Epithelial cell of esophagus (primary cell): ENCODE measurements at regions not wholly inside any gene's neighbourhood (a gene's known extent, or its start where the extent isn't known, plus 50 kb on each side); places are given as distances from the start of the nearest gene placed in this dataset.
A peak's percentile ranks its signal among the peaks of the same experiment; 100 is the strongest.

Experiments used
- DNase-seq: peaks from one replicate; pipeline ENCODE4 v3.0.0; 2010; ENCODE audit warnings: low read depth
- H3K4me3 ChIP-seq: 2 replicates; pipeline ENCODE4 v1.5.1; 2011; ENCODE audit warnings: mild to moderate bottlenecking, low read length, control low read depth
- CTCF ChIP-seq: IDR thresholded peaks from 2 replicates; pipeline ENCODE4 v1.5.1; 2011; ENCODE audit warnings: low read depth, mild to moderate bottlenecking, low read length, control low read depth, inconsistent platforms; ENCODE audit not compliant: insufficient read depth; ENCODE audit errors: missing control alignments

DNA sequence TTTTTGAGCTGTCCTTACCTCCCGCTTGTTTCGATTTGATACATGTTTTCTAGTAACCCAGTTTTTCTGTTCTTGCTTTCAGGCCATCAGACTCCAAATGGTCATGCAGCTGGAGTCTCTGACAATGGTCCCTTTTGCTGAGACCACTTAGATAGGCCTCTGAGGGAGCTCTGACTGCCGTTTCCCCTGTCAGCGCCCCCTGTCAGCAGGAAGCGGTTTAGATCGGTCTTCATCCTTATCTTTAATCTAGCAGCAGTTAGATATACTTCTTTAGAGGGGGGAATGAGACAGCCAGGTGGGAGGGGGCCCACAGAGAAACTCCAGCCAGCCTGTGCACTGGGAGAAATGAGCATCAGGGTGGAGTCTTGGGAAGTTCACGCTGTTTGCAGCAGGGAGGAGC lies 457.9 kb downstream of the GPAT3 start:
- H3K4me3 ChIP-seq: no peak overlapping the region
- no peak for DNase-seq
- TF ChIP-seq CTCF: no peak

GRCh38 chr4:83989835-83990234 lies 453.9 kb downstream of the GPAT3 start:
- no peak overlapping the region for H3K4me3 ChIP-seq
- no peak for DNase-seq
- no peak for TF ChIP-seq CTCF

DNA sequence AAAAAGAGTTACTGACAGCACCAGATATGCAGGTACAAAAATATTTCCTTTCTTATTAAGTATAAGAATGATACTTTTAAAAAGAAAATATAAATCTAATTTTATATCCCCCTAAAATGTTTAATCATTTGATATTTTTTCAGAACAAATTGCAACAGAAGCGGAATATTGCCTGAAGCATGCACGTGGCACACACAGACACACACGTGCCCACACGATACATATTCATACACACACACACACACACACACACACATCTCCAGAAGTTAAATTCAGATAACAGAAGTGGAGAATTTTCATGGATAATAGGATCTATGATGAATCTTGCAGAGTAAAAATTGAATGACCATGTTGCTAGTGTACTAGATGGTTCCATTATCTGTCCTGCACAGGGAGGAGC lies 445.2 kb downstream of the GPAT3 start:
- no peak overlapping the region for H3K4me3 ChIP-seq
- no peak for DNase-seq
- no peak for TF ChIP-seq CTCF

- no peak overlapping the region for H3K4me3 ChIP-seq
- TF ChIP-seq CTCF: no peak
- no peak for DNase-seq
Observed at GRCh38 chr4:83979773-83980172, 443.9 kb downstream of the GPAT3 start.

GRCh38 chr4:83974111-83974780 lies 438.3 kb downstream of the GPAT3 start:
- no peak overlapping the region for H3K4me3 ChIP-seq
- peak; percentile 87 for DNase-seq
- no peak for TF ChIP-seq CTCF

DNA sequence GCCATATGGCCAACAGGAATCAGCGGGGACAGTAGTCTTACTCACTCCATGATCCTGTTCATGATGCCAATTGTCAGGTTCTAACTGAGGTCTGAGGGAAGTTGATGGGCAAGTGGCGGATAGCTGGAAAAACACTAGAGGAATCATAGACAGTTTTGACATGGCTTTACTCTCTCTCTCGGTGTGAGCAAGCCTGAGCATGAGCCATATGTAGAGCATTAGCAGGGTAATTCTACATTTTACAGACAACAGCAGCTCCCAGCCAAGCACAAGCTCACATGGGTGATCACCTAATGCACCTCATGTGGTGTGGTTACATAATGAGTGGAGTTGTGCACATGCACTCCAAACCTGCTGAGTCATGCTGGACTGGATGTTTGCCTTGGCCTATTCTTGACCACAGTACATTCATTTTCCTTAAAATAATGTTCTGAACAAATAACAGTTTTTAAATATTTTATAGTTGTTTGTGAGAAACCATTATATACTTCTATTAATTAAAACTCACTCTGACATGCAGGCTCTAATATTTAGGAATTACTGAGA lies 429.2 kb downstream of the GPAT3 start:
- no peak overlapping the region for H3K4me3 ChIP-seq
- DNase-seq: peak; percentile 34
- no peak for TF ChIP-seq CTCF

- TF ChIP-seq CTCF: no peak
- no peak overlapping the region for H3K4me3 ChIP-seq
- DNase-seq: no peak
Observed at GRCh38 chr4:83962492-83962891, 426.6 kb downstream of the GPAT3 start.
